DMS53 treated with DMSO at 0.1 percent for 48 hours (cell line): ENCODE measurements at regions not wholly inside any gene's neighbourhood (a gene's known extent, or its start where the extent isn't known, plus 50 kb on each side); places are given as distances from the start of the nearest gene placed in this dataset.
"Not testable (repeated sequence)": the region's sequence is repeated elsewhere in the genome, so short reads cannot be mapped to it uniquely, and the experiment has no call there.

ENCODE experiments used
- DNase-seq: peaks from one replicate; lab custom pipeline; 2025; ENCODE audit not compliant: unreplicated experiment; lab: John Stamatoyannopoulos, UW

GRCh38 chrX:139058831-139059495 lies 347.4 kb upstream of the FGF13 start:
- no peak for DNase-seq

- DNase-seq, result no peak
These were observed 340.9 kb upstream of the FGF13 start for GRCh38 chrX:139052461-139052860.

GRCh38 chrX:139049465-139049864 lies 337.9 kb upstream of the FGF13 start:
- no peak for DNase-seq

- no peak for DNase-seq
These were observed 333.2 kb upstream of the FGF13 start for GRCh38 chrX:139044680-139045079.

- no peak for DNase-seq
These were observed 327.5 kb upstream of the FGF13 start for GRCh38 chrX:139039041-139039440.

- no peak for DNase-seq
These were observed 315.3 kb upstream of the FGF13 start for GRCh38 chrX:139026811-139027210.

- DNase-seq, result no peak
These were observed 314.9 kb upstream of the FGF13 start for GRCh38 chrX:139026406-139026805.

GRCh38 chrX:139025816-139026215 lies 314.3 kb upstream of the FGF13 start:
- peak; percentile 11 for DNase-seq

- DNase-seq, result no peak
These were observed 312.0 kb upstream of the FGF13 start for GRCh38 chrX:139023531-139023930.

GRCh38 chrX:139020801-139021200 lies 309.3 kb upstream of the FGF13 start:
- DNase-seq, result no peak

GRCh38 chrX:139018436-139018835 lies 306.9 kb upstream of the FGF13 start:
- DNase-seq, result no peak

GRCh38 chrX:139015627-139016026 lies 304.1 kb upstream of the FGF13 start:
- DNase-seq, result no peak

- DNase-seq, result peak; percentile 63
These were observed 296.7 kb upstream of the FGF13 start for GRCh38 chrX:139008185-139008584.

- not testable (repeated sequence) for DNase-seq
These were observed 292.5 kb upstream of the FGF13 start for GRCh38 chrX:139003856-139004527.

- DNase-seq, result no peak
These were observed 290.8 kb upstream of the FGF13 start for GRCh38 chrX:139002319-139002718.

- DNase-seq, result no peak
These were observed 284.8 kb upstream of the FGF13 start for GRCh38 chrX:138996268-138996667.

GRCh38 chrX:138995458-138995857 lies 283.9 kb upstream of the FGF13 start:
- no peak for DNase-seq

GRCh38 chrX:138990425-138990824 lies 278.9 kb upstream of the FGF13 start:
- not testable (repeated sequence) for DNase-seq

GRCh38 chrX:138986866-138987265 lies 275.3 kb upstream of the FGF13 start:
- no peak for DNase-seq

- DNase-seq, result no peak
These were observed 274.7 kb upstream of the FGF13 start for GRCh38 chrX:138986235-138986634.

GRCh38 chrX:138982365-138982764 lies 270.8 kb upstream of the FGF13 start:
- no peak for DNase-seq

- no peak for DNase-seq
These were observed 253.0 kb upstream of the FGF13 start for GRCh38 chrX:138964501-138964900.

- not testable (repeated sequence) for DNase-seq
These were observed 250.9 kb upstream of the FGF13 start for GRCh38 chrX:138962419-138962818.
